Sigmoid colon (tissue), 4 donors: ENCODE measurements at regions not wholly inside any gene's neighbourhood (a gene's known extent, or its start where the extent isn't known, plus 50 kb on each side); places are given as distances from the start of the nearest gene placed in this dataset.

Source experiments
- POLR2A ChIP-seq, 2 donors: fragments of 450-650 bp; IDR thresholded peaks; one replicate each; pipeline ENCODE4 v1.6.1; 2016; ENCODE audit warnings: antibody characterized with exemption in 2 of 2, mild to moderate bottlenecking in 2 of 2, moderate library complexity in 2 of 2
- POLR2AphosphoS5 ChIP-seq, 4 donors: sonication (generic); formaldehyde crosslinking; IDR thresholded peaks; one replicate each; pipeline ENCODE4 v1.6.1; 2017; ENCODE audit warnings: antibody characterized with exemption in 4 of 4
- TF ChIP-seq, protein P1 (sequence below), 4 experiments: fragments of 450-650 bp in 3 of 4; fragments of 200-600 bp in 1 of 4; IDR thresholded peaks; one replicate each; pipeline ENCODE4 v1.5.1; 2016 to 2019; ENCODE audit warnings: antibody characterized with exemption in 4 of 4, mild to moderate bottlenecking in 3 of 4, moderate library complexity in 2 of 4

DNA sequence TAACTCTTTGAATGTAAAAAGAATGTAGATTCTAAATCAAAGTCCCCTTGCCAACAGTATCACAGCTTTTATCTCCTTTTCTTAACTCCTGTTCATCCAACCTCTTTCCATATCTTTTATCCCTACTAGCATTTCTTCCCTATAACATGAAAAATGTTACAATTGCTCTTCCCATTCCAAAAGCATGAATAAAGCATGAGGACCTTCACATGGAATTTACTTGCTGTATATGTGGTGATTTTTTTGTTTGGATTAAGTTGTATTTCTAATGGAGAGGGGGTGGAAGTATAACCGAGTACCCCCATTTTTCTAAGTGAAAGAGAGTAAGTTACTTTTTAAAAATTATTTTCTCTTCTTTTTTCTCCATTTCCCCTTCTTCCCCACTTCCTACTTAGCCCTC lies 94.9 kb upstream of the RBBP8 start:
- TF ChIP-seq, protein P1, sequence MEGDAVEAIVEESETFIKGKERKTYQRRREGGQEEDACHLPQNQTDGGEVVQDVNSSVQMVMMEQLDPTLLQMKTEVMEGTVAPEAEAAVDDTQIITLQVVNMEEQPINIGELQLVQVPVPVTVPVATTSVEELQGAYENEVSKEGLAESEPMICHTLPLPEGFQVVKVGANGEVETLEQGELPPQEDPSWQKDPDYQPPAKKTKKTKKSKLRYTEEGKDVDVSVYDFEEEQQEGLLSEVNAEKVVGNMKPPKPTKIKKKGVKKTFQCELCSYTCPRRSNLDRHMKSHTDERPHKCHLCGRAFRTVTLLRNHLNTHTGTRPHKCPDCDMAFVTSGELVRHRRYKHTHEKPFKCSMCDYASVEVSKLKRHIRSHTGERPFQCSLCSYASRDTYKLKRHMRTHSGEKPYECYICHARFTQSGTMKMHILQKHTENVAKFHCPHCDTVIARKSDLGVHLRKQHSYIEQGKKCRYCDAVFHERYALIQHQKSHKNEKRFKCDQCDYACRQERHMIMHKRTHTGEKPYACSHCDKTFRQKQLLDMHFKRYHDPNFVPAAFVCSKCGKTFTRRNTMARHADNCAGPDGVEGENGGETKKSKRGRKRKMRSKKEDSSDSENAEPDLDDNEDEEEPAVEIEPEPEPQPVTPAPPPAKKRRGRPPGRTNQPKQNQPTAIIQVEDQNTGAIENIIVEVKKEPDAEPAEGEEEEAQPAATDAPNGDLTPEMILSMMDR (IDR thresholded peaks at IDR 0.05), result no peak
- no peak for TF ChIP-seq POLR2A (IDR thresholded peaks at IDR 0.05)
- no peak for TF ChIP-seq POLR2AphosphoS5 (IDR thresholded peaks at IDR 0.05)
